WTC11 (cell line): ENCODE measurements at regions not wholly inside any gene's neighbourhood (a gene's known extent, or its start where the extent isn't known, plus 50 kb on each side); places are given as distances from the start of the nearest gene placed in this dataset.

Source experiments
- ATAC-seq: fragments of 200-7000 bp; cut with Tn5 transposase; 2 replicates; pipeline ENCODE4 v1.10.0; 2021; ENCODE audit warnings: mild to moderate bottlenecking, moderate library complexity
- CTCF ChIA-PET: fragments of 300-600 bp; sonication (Branson Sonifier 250); formaldehyde crosslinking; loops from one replicate; lab custom pipeline; 2021; ENCODE audit warnings: antibody characterized with exemption; lab: Charles Lee
- POLR2A ChIA-PET: fragments of 350-600 bp; sonication (Branson Sonifier 250); formaldehyde crosslinking; loops from one replicate; lab custom pipeline; 2021; ENCODE audit warnings: antibody characterized with exemption; lab: Charles Lee
- DNase-seq: peaks from one replicate; pipeline ENCODE4 v3.0.0; 2021; ENCODE audit warnings: low spot score
- H3K27ac Mint-ChIP-seq: 2 replicates; pipeline ENCODE4 v1.8.0; 2021; ENCODE audit warnings: mixed read lengths
- H3K27me3 Mint-ChIP-seq: 2 replicates; pipeline ENCODE4 v1.8.0; 2021; ENCODE audit warnings: low read depth, mild to moderate bottlenecking, moderate library complexity, mixed read lengths
- H3K36me3 Mint-ChIP-seq: 2 replicates; pipeline ENCODE4 v1.8.0; 2021; ENCODE audit warnings: mixed read lengths
- H3K4me1 Mint-ChIP-seq: 2 replicates; pipeline ENCODE4 v1.8.0; 2022; ENCODE audit warnings: mixed read lengths
- H3K4me3 Mint-ChIP-seq: 2 replicates; pipeline ENCODE4 v1.8.0; 2021; ENCODE audit warnings: mild to moderate bottlenecking, moderate library complexity, mixed read lengths
- H3K9me3 Mint-ChIP-seq: 2 replicates; pipeline ENCODE4 v1.8.0; 2021; ENCODE audit warnings: mixed read lengths
- ATF3 ChIP-seq: sonication (generic); formaldehyde crosslinking; conservative IDR thresholded peaks from 2 replicates; pipeline ENCODE4 v1.8.1; 2022; ENCODE audit warnings: mild to moderate bottlenecking, missing genetic modification reagents
- CREB1 ChIP-seq: sonication (generic); formaldehyde crosslinking; IDR thresholded peaks from 2 replicates; pipeline ENCODE4 v1.8.0; 2023; ENCODE audit warnings: mild to moderate bottlenecking, missing genetic modification reagents
- FOXP4 ChIP-seq: sonication (generic); formaldehyde crosslinking; IDR thresholded peaks from 2 replicates; pipeline ENCODE4 v1.8.0; 2022; ENCODE audit warnings: mild to moderate bottlenecking, missing genetic modification reagents
- GABPB1 ChIP-seq: sonication (generic); formaldehyde crosslinking; IDR thresholded peaks from 2 replicates; pipeline ENCODE4 v1.8.1; 2023; ENCODE audit warnings: mild to moderate bottlenecking, missing genetic modification reagents
- HMGA2 ChIP-seq: fragments of 250-450 bp; sonication (Bioruptor Pico); IDR thresholded peaks from 2 replicates; pipeline ENCODE4 v1.4.0; 2021; ENCODE audit warnings: mild to moderate bottlenecking, moderate library complexity
- IRF2 ChIP-seq: sonication (generic); formaldehyde crosslinking; IDR thresholded peaks from 2 replicates; pipeline ENCODE4 v1.8.0; 2022; ENCODE audit warnings: low read depth, missing genetic modification reagents, borderline replicate concordance
- MYBL2 ChIP-seq: sonication (generic); formaldehyde crosslinking; IDR thresholded peaks from 2 replicates; pipeline ENCODE4 v1.8.1; 2023; ENCODE audit warnings: mild to moderate bottlenecking, moderate library complexity, missing genetic modification reagents
- RORB ChIP-seq: fragments of 250-450 bp; sonication (Bioruptor Pico); IDR thresholded peaks from 2 replicates; pipeline ENCODE4 v1.9.0; 2021; ENCODE audit warnings: mild to moderate bottlenecking
- SOX15 ChIP-seq: fragments of 250-450 bp; sonication (Bioruptor Pico); IDR thresholded peaks from 2 replicates; pipeline ENCODE4 v1.9.0; 2021; ENCODE audit warnings: mild to moderate bottlenecking
- ZNF121 ChIP-seq: sonication (generic); formaldehyde crosslinking; IDR thresholded peaks from 2 replicates; pipeline ENCODE4 v1.8.0; 2023; ENCODE audit warnings: missing genetic modification reagents
- ZNF317 ChIP-seq: sonication (generic); formaldehyde crosslinking; IDR thresholded peaks from 2 replicates; pipeline ENCODE4 v1.8.1; 2023; ENCODE audit warnings: low read depth, mild to moderate bottlenecking, moderate library complexity, missing genetic modification reagents, borderline replicate concordance
- ZNF416 ChIP-seq: fragments of 250-450 bp; sonication (Bioruptor Pico); IDR thresholded peaks from 2 replicates; pipeline ENCODE4 v1.9.0; 2021; ENCODE audit warnings: mild to moderate bottlenecking, inconsistent platforms
- TF ChIP-seq, protein P1 (sequence below): fragments of 250-450 bp; sonication (Bioruptor Pico); IDR thresholded peaks from 2 replicates; pipeline ENCODE4 v1.9.0; 2021; ENCODE audit warnings: moderate library complexity, mild to moderate bottlenecking, inconsistent platforms, borderline replicate concordance
- TF ChIP-seq, protein P2 (sequence below): sonication (generic); formaldehyde crosslinking; IDR thresholded peaks from 2 replicates; pipeline ENCODE4 v1.8.0; 2023; ENCODE audit warnings: missing genetic modification reagents, mild to moderate bottlenecking, borderline replicate concordance

DNA sequence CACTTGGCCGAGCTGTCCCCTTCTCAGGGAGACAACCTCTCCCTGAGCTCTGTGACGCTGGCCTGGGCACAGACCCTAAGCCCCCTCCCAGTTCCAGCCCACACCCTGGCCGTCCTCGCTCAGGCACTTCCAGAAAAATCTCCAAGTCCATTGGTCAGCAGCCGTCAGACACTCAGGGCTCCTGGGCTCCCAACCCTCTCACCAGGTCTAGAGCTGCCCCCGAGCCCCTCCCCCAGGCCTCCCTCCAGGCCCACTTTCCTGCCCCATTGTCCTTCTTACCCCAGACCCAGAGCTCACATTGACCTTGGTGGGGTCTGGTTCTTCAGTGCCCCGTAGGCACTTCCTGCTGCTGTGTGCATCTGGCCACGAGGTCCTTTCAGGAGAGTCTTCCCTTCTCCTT is 249.3 kb upstream of the RTL1 start (continued):
- TF ChIP-seq GABPB1 (CRISPR knock-in tag) (no peak), IRF2 (CRISPR knock-in tag) (no peak), RORB (no peak), FOXP4 (CRISPR knock-in tag) (no peak), MYBL2 (CRISPR knock-in tag) (no peak)
- TF ChIP-seq, protein P1, sequence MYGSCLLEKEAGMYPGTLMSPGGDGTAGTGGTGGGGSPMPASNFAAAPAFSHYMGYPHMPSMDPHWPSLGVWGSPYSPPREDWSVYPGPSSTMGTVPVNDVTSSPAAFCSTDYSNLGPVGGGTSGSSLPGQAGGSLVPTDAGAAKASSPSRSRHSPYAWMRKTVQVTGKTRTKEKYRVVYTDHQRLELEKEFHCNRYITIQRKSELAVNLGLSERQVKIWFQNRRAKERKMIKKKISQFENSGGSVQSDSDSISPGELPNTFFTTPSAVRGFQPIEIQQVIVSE (CRISPR knock-in tag) = no peak
- TF ChIP-seq, protein P2, sequence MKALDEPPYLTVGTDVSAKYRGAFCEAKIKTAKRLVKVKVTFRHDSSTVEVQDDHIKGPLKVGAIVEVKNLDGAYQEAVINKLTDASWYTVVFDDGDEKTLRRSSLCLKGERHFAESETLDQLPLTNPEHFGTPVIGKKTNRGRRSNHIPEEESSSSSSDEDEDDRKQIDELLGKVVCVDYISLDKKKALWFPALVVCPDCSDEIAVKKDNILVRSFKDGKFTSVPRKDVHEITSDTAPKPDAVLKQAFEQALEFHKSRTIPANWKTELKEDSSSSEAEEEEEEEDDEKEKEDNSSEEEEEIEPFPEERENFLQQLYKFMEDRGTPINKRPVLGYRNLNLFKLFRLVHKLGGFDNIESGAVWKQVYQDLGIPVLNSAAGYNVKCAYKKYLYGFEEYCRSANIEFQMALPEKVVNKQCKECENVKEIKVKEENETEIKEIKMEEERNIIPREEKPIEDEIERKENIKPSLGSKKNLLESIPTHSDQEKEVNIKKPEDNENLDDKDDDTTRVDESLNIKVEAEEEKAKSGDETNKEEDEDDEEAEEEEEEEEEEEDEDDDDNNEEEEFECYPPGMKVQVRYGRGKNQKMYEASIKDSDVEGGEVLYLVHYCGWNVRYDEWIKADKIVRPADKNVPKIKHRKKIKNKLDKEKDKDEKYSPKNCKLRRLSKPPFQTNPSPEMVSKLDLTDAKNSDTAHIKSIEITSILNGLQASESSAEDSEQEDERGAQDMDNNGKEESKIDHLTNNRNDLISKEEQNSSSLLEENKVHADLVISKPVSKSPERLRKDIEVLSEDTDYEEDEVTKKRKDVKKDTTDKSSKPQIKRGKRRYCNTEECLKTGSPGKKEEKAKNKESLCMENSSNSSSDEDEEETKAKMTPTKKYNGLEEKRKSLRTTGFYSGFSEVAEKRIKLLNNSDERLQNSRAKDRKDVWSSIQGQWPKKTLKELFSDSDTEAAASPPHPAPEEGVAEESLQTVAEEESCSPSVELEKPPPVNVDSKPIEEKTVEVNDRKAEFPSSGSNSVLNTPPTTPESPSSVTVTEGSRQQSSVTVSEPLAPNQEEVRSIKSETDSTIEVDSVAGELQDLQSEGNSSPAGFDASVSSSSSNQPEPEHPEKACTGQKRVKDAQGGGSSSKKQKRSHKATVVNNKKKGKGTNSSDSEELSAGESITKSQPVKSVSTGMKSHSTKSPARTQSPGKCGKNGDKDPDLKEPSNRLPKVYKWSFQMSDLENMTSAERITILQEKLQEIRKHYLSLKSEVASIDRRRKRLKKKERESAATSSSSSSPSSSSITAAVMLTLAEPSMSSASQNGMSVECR (CRISPR knock-in tag) = no peak

- no peak for DNase-seq
- no peak overlapping the region for H3K27ac Mint-ChIP-seq
- peaks cover 30% of the 10 kb centered on the region for H3K9me3 Mint-ChIP-seq
- no peak for ATAC-seq
- no peak overlapping the region for H3K4me3 Mint-ChIP-seq
- peaks cover 22% of the 10 kb centered on the region for H3K4me1 Mint-ChIP-seq
- TF ChIP-seq CREB1 (CRISPR knock-in tag) (no peak), SOX15 (no peak)
- TF ChIP-seq, all 79 proteins: peak for 0
- peaks cover 6% of the 10 kb centered on the region; the same call in 1 of the 2 replicates for H3K27me3 Mint-ChIP-seq
- peaks cover 3% of the 10 kb centered on the region; the same call in 1 of the 2 replicates for H3K36me3 Mint-ChIP-seq
- ChIA-PET POLR2A (no interaction called here), CTCF (no interaction called here)
These were observed 250.2 kb upstream of the RTL1 start for GRCh38 chr14:101153691-101154090.

DNA sequence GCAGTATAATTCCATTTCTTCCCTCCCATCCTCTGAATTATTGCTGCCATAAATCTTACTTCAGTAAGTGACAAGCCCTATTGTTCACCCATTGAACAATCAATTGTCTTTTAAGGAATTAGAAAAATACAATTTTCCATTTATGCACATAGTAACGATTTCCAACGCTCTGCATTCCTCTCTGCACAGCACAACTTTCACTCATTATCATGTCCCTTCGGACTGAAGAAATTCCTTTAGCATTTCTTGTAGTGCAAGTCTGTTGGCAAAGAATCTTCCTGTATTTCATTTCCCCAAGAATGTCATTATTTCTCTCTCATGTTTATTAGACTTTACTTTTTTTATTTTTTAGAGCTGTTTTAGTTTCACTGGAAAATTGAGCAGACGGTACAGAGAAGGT is 252.1 kb upstream of the RTL1 start:
- ChIA-PET CTCF (no interaction called here), POLR2A (no interaction called here)
- Mint-ChIP-seq H3K9me3 (peaks cover 32% of the 10 kb centered on the region), H3K4me3 (no peak overlapping the region), H3K27ac (no peak overlapping the region), H3K27me3 (peaks cover 6% of the 10 kb centered on the region; the same call in 1 of the 2 replicates), H3K36me3 (peaks cover 4% of the 10 kb centered on the region), H3K4me1 (peaks cover 19% of the 10 kb centered on the region)
- TF ChIP-seq HMGA2 (CRISPR knock-in tag) (no peak), ZNF416 (CRISPR knock-in tag) (no peak), ZNF121 (no peak)
- ATAC-seq (no peak), DNase-seq (no peak)

DNA sequence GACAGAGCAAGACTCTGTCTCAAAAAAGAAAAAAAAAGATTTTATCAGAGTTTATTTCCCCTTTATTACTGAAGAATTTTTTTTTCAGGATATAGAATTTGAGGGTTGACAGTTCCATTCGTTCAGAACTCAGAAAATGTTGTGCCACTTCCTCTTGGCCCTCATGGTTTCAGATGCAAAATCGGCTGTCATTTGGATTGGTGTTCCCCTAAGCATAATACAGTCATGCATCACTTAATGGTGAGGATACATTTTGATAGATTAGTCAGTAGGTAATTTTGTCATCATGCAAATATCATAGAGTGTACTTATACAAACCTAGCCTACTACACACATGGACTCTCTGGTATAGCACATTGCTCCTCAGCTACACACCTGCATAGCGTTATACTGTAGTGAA is 263.9 kb upstream of the RTL1 start:
- Mint-ChIP-seq H3K4me3 (no peak overlapping the region), H3K27ac (no peak overlapping the region), H3K4me1 (peaks cover 3% of the 10 kb centered on the region), H3K9me3 (peaks cover 56% of the 10 kb centered on the region), H3K36me3 (peaks cover 42% of the 10 kb centered on the region), H3K27me3 (peaks cover 4% of the 10 kb centered on the region; the same call in 1 of the 2 replicates)
- ChIA-PET POLR2A (no interaction called here), CTCF (no interaction called here)
- no peak for TF ChIP-seq ATF3 (CRISPR knock-in tag)
- peak; percentile 98 for TF ChIP-seq ZNF317 (CRISPR knock-in tag)
- ATAC-seq = no peak
- DNase-seq = no peak
